ENCODE measurements at regions not wholly inside any gene's neighbourhood (a gene's known extent, or its start where the extent isn't known, plus 50 kb on each side); places are given as distances from the start of the nearest gene placed in this dataset.
"Not testable (repeated sequence)": the region's sequence is repeated elsewhere in the genome, so short reads cannot be mapped to it uniquely, and the experiment has no call there.

- ChIA-PET CTCF (no interaction called here), POLR2A (no interaction called here)
These were observed 409.5 kb upstream of the UBE2E3 start for GRCh38 chr2:180570864-180571263.

GRCh38 chr2:180564051-180564450 lies 416.4 kb upstream of the UBE2E3 start:
- ChIA-PET CTCF (no interaction called here), POLR2A (no interaction called here)

GRCh38 chr2:180562378-180562777 lies 418.0 kb upstream of the UBE2E3 start:
- POLR2A ChIA-PET: no interaction called here
- CTCF ChIA-PET: no interaction called here

GRCh38 chr2:180559771-180560170 lies 420.6 kb upstream of the UBE2E3 start:
- ChIA-PET POLR2A (no interaction called here), CTCF (no interaction called here)

GRCh38 chr2:180559038-180559437 lies 421.4 kb upstream of the UBE2E3 start:
- CTCF ChIA-PET: no interaction called here

GRCh38 chr2:180555391-180555965 lies 424.9 kb upstream of the UBE2E3 start:
- POLR2A ChIA-PET: no interaction called here

More at GRCh38 chr2:180559038-180559437, 421.4 kb upstream of the UBE2E3 start:
- POLR2A ChIA-PET: no interaction called here

GRCh38 chr2:180554330-180554729 lies 426.1 kb upstream of the UBE2E3 start:
- ChIA-PET CTCF (no interaction called here), POLR2A (no interaction called here)

More at GRCh38 chr2:180555391-180555965, 424.9 kb upstream of the UBE2E3 start:
- CTCF ChIA-PET: no interaction called here

GRCh38 chr2:180553094-180553715 lies 427.2 kb upstream of the UBE2E3 start:
- POLR2A ChIA-PET: no interaction called here
- CTCF ChIA-PET: no interaction called here

GRCh38 chr2:180542511-180542910 lies 437.9 kb upstream of the UBE2E3 start:
- CTCF ChIA-PET: no interaction called here
- POLR2A ChIA-PET: no interaction called here

GRCh38 chr2:180540761-180541160 lies 439.6 kb upstream of the UBE2E3 start:
- ChIA-PET CTCF (no interaction called here), POLR2A (no interaction called here)

- ChIA-PET CTCF (no interaction called here), POLR2A (no interaction called here)
These were observed 440.9 kb upstream of the UBE2E3 start for GRCh38 chr2:180539541-180539940.

- CTCF ChIA-PET: no interaction called here
- POLR2A ChIA-PET: no interaction called here
These were observed 445.1 kb upstream of the UBE2E3 start for GRCh38 chr2:180535289-180535688.

GRCh38 chr2:180531787-180532186 lies 448.6 kb upstream of the UBE2E3 start:
- POLR2A ChIA-PET, CTCF ChIA-PET: not testable (repeated sequence)

- ChIA-PET CTCF (no interaction called here), POLR2A (no interaction called here)
These were observed 455.9 kb upstream of the UBE2E3 start for GRCh38 chr2:180524499-180524898.

GRCh38 chr2:180523621-180524340 lies 456.6 kb upstream of the UBE2E3 start:
- ChIA-PET CTCF (no interaction called here), POLR2A (no interaction called here)

- ChIA-PET CTCF (no interaction called here), POLR2A (no interaction called here)
These were observed 459.4 kb upstream of the UBE2E3 start for GRCh38 chr2:180520921-180521581.

GRCh38 chr2:180520206-180520605 lies 460.2 kb upstream of the UBE2E3 start:
- POLR2A ChIA-PET: no interaction called here
- CTCF ChIA-PET: no interaction called here

GRCh38 chr2:180519276-180519675 lies 461.1 kb upstream of the UBE2E3 start:
- ChIA-PET CTCF (no interaction called here), POLR2A (no interaction called here)

GRCh38 chr2:180516232-180516631 lies 464.2 kb upstream of the UBE2E3 start:
- ChIA-PET POLR2A (no interaction called here), CTCF (no interaction called here)

GRCh38 chr2:180513389-180513788 lies 467.0 kb upstream of the UBE2E3 start:
- CTCF ChIA-PET: no interaction called here
- POLR2A ChIA-PET: no interaction called here

GRCh38 chr2:180508458-180508857 lies 471.9 kb upstream of the UBE2E3 start:
- CTCF ChIA-PET: no interaction called here
- POLR2A ChIA-PET: no interaction called here

Measured in activated CD8-positive, alpha-beta memory T cell treated with anti-CD3 and anti-CD28 coated beads for 36 hours (primary cell).